Upper lobe of left lung (tissue), 4 donors: ENCODE measurements at regions not wholly inside any gene's neighbourhood (a gene's known extent, or its start where the extent isn't known, plus 50 kb on each side); places are given as distances from the start of the nearest gene placed in this dataset.

Experiments
- CTCF ChIP-seq, 6 experiments: fragments of 450-650 bp in 4 of 6; fragments of 200-600 bp in 2 of 6; sonication (generic) in 2 of 6; IDR thresholded peaks; one replicate each; pipeline ENCODE4 v1.5.1; 2016 to 2019; ENCODE audit warnings: antibody characterized with exemption in 6 of 6
- EP300 ChIP-seq, 4 donors: sonication (generic); formaldehyde crosslinking; IDR thresholded peaks; one replicate each; pipeline ENCODE4 v1.5.1; 2017; ENCODE audit warnings: antibody characterized with exemption in 4 of 4, control low read depth in 2 of 4

- TF ChIP-seq EP300 (IDR thresholded peaks at IDR 0.05), result no peak
- no peak for TF ChIP-seq CTCF (IDR thresholded peaks at IDR 0.05)
Measured at GRCh38 chr3:117405359-117405758, 695.8 kb downstream of the TUSC7 start.
